M059J (cell line): ENCODE measurements at regions not wholly inside any gene's neighbourhood (a gene's known extent, or its start where the extent isn't known, plus 50 kb on each side); places are given as distances from the start of the nearest gene placed in this dataset.

Source experiments
- DNase-seq: peaks from one replicate; pipeline ENCODE4 v3.0.0-alpha.2; 2012; ENCODE audit warnings: low read depth

- no peak for DNase-seq
These were observed 555.2 kb downstream of the REEP3 start for GRCh38 chr10:64076322-64076940.

- DNase-seq, result no peak
These were observed 558.1 kb downstream of the REEP3 start for GRCh38 chr10:64079341-64079740.

GRCh38 chr10:64080071-64080470, 558.9 kb downstream of the REEP3 start:
- DNase-seq, result no peak

- no peak for DNase-seq
These were observed 560.8 kb downstream of the REEP3 start for GRCh38 chr10:64081947-64082482.

- DNase-seq, result no peak
These were observed 565.0 kb downstream of the REEP3 start for GRCh38 chr10:64086083-64086767.

- no peak for DNase-seq
These were observed 568.4 kb downstream of the REEP3 start for GRCh38 chr10:64089648-64090047.

- DNase-seq, result no peak
These were observed 569.7 kb downstream of the REEP3 start for GRCh38 chr10:64090865-64091264.

- no peak for DNase-seq
These were observed 570.7 kb downstream of the REEP3 start for GRCh38 chr10:64091897-64092296.

- DNase-seq, result no peak
These were observed 572.1 kb downstream of the REEP3 start for GRCh38 chr10:64093304-64093703.

GRCh38 chr10:64093946-64094535, 572.8 kb downstream of the REEP3 start:
- no peak for DNase-seq

- no peak for DNase-seq
These were observed 575.7 kb downstream of the REEP3 start for GRCh38 chr10:64096941-64097340.

- DNase-seq, result no peak
These were observed 576.4 kb downstream of the REEP3 start for GRCh38 chr10:64097391-64098122.

- no peak for DNase-seq
These were observed 577.8 kb downstream of the REEP3 start for GRCh38 chr10:64098994-64099393.

- no peak for DNase-seq
These were observed 580.5 kb downstream of the REEP3 start for GRCh38 chr10:64101606-64102263.

GRCh38 chr10:64102264-64102633, 581.0 kb downstream of the REEP3 start:
- DNase-seq, result no peak

GRCh38 chr10:64102916-64103315, 581.7 kb downstream of the REEP3 start:
- no peak for DNase-seq

GRCh38 chr10:64103750-64104470, 582.7 kb downstream of the REEP3 start:
- DNase-seq, result no peak

GRCh38 chr10:64109926-64110495, 588.8 kb downstream of the REEP3 start:
- no peak for DNase-seq

- DNase-seq, result no peak
These were observed 591.6 kb downstream of the REEP3 start for GRCh38 chr10:64112701-64113355.

GRCh38 chr10:64113375-64113774, 592.2 kb downstream of the REEP3 start:
- DNase-seq, result no peak
